ENCODE measurements at regions not wholly inside any gene's neighbourhood (a gene's known extent, or its start where the extent isn't known, plus 50 kb on each side); places are given as distances from the start of the nearest gene placed in this dataset.
"Not testable (repeated sequence)": the region's sequence is repeated elsewhere in the genome, so short reads cannot be mapped to it uniquely, and the experiment has no call there.

GRCh38 chr3:180743813-180744590 lies 64.7 kb upstream of the CCDC39 start:
- no peak for DNase-seq (ENCODE audit: low read depth, low spot score)

GRCh38 chr3:180747805-180748361 lies 68.6 kb upstream of the CCDC39 start:
- no peak for DNase-seq (ENCODE audit: low read depth, low spot score)

- DNase-seq (ENCODE audit: low read depth, low spot score), result no peak
Measured at GRCh38 chr3:180749322-180749721, 70.0 kb upstream of the CCDC39 start.

GRCh38 chr3:180749796-180750195 lies 70.5 kb upstream of the CCDC39 start:
- no peak for DNase-seq (ENCODE audit: low read depth, low spot score)

- DNase-seq (ENCODE audit: low read depth, low spot score), result no peak
Measured at GRCh38 chr3:180755556-180755955, 76.3 kb upstream of the CCDC39 start.

- no peak for DNase-seq (ENCODE audit: low read depth, low spot score)
Measured at GRCh38 chr3:180762866-180763265, 83.6 kb upstream of the CCDC39 start.

- DNase-seq (ENCODE audit: low read depth, low spot score), result no peak
Measured at GRCh38 chr3:180764481-180764880, 85.2 kb upstream of the CCDC39 start.

GRCh38 chr3:180770639-180771038 lies 91.3 kb upstream of the CCDC39 start:
- DNase-seq (ENCODE audit: low read depth, low spot score), result no peak

- DNase-seq (ENCODE audit: low read depth, low spot score), result no peak
Measured at GRCh38 chr3:180776433-180776832, 97.1 kb upstream of the CCDC39 start.

- DNase-seq (ENCODE audit: low read depth, low spot score), result no peak
Measured at GRCh38 chr3:180782195-180782984, 103.1 kb upstream of the CCDC39 start.

GRCh38 chr3:180786227-180786626 lies 106.9 kb upstream of the CCDC39 start:
- not testable (repeated sequence) for DNase-seq (ENCODE audit: low read depth, low spot score)

- DNase-seq (ENCODE audit: low read depth, low spot score), result no peak
Measured at GRCh38 chr3:180789774-180790173, 110.5 kb upstream of the CCDC39 start.

GRCh38 chr3:180798197-180798596 lies 114.3 kb upstream of the FXR1 start:
- DNase-seq (ENCODE audit: low read depth, low spot score), result no peak

- DNase-seq (ENCODE audit: low read depth, low spot score), result no peak
Measured at GRCh38 chr3:180802837-180803236, 109.6 kb upstream of the FXR1 start.

- peak; percentile 22 for DNase-seq (ENCODE audit: low read depth, low spot score)
Measured at GRCh38 chr3:180804916-180805315, 107.6 kb upstream of the FXR1 start.

- DNase-seq (ENCODE audit: low read depth, low spot score), result no peak
Measured at GRCh38 chr3:180808823-180809575, 103.5 kb upstream of the FXR1 start.

GRCh38 chr3:180820400-180820799 lies 92.1 kb upstream of the FXR1 start:
- no peak for DNase-seq (ENCODE audit: low read depth, low spot score)

- DNase-seq (ENCODE audit: low read depth, low spot score), result no peak
Measured at GRCh38 chr3:180825964-180826363, 86.5 kb upstream of the FXR1 start.

GRCh38 chr3:180827171-180827570 lies 85.3 kb upstream of the FXR1 start:
- DNase-seq (ENCODE audit: low read depth, low spot score), result no peak

- DNase-seq (ENCODE audit: low read depth, low spot score), result no peak
Measured at GRCh38 chr3:180828001-180828720, 84.3 kb upstream of the FXR1 start.

Data from pulmonary artery endothelial cell (primary cell).